ENCODE measurements at regions not wholly inside any gene's neighbourhood (a gene's known extent, or its start where the extent isn't known, plus 50 kb on each side); places are given as distances from the start of the nearest gene placed in this dataset.

DNA sequence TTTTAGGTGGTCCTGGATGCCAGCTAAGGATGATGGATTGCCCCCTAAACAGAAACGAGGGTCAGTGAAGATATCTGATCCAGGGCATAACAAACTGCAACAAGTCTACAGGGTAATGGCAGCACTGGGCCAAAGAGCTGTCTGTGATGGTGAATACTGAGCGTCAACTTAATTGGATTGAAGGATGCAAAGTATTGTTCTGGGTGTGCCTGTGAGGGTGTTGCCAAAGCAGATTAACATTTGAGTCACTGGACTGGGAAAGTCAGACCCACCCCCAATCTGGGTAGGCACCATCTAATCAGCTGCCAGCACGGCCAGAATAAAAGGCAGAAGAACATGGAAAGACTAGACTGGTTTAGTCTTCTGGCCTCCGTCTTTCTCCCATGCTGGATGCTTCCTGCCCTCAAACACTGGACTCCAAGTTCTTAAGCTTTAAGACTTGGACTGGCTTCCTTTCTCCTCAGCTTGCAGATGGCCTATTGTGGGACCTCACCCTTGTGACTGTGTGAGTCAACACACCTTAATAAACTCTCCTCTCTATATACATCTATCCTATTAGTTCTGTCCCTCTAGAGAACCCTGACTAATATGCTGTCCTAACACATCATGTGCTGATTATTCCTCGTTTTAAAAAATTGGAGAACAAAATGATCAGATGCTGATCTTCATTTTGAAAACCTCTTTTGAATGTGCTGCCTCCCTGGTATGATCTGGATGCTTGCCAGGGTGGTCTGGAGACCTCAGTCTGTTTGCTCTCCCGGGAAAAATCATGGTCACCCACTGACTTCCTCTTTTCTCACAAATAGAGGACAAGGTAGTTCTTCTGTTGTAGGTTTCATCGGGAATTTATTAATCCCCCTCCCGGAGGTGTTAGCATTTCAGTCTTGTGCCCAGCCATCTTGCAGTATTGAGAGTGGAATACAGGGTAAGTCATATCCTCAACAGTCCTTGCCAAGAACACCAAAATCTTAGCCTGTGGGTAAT is 234.7 kb downstream of the SETD4 start:
- Mint-ChIP-seq H3K9me3 (no peaks in the 10 kb centered on the region), H3K4me1 (peaks cover 2 to 11% (median 7%) of the 10 kb centered on the region in 3 donors), H3K36me3 (no peaks in the 10 kb centered on the region), H3K27ac (no peak overlapping the region), H3K4me3 (no peak overlapping the region), H3K27me3 (peaks cover 22 to 27% of the 10 kb centered on the region in 2 donors)
- ChIA-PET POLR2A (no interaction called here), CTCF (no interaction called here)
- Histone ChIP-seq H3K4me1 (ENCODE audit: control insufficient read depth in 1 of 2, extremely low read depth in 1 of 2, insufficient read depth in 2 of 2, low read length in 2 of 2) (peaks cover 0 to 3% of the 10 kb centered on the region in 2 experiments), H3K4me3 (ENCODE audit: control insufficient read depth in 1 of 2, extremely low read depth in 1 of 2, low read length in 1 of 2) (no peak overlapping the region), H3K27me3 (replicated peaks in 1 of 2; ENCODE audit: control insufficient read depth in 2 of 2, extremely low read depth in 1 of 2, insufficient read depth in 2 of 2, low read length in 1 of 2) (peaks cover 0 to 10% of the 10 kb centered on the region in 2 experiments), H3K27ac (ENCODE audit: low read length) (no peak overlapping the region), H3K36me3 (ENCODE audit: control insufficient read depth in 2 of 2, extremely low read depth in 1 of 2, insufficient read depth in 1 of 2, low read length in 1 of 2) (no peaks in the 10 kb centered on the region), H3K9me3 (no peaks in the 10 kb centered on the region)
- ATAC-seq (replicated peaks in 1 of 4): no peak
- DNase-seq: no peak
- WGBS (ENCODE audit: insufficient coverage): 54% methylated on average over 3 of the region's 8 CpGs

DNA sequence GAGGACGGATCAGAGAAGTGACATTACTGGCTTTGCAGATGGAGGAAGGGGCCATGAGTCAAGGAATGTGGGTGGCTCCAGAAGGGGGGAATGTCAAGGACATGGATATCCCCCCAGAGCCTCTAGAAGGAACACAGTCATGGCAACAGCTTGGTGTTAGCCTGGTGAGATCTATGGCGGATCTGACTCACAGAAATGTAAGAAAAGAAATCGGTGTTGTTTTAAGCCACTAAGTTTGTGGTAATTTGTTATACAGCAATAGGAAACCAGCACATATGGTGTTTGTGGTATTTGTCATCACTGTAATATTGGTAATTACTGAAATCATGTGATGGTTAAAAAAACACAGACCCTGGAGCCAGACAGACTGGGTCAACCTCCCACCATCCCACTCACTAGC is 236.2 kb downstream of the SETD4 start:
- no peak for DNase-seq
- Histone ChIP-seq H3K27ac (ENCODE audit: low read length) (no peak overlapping the region), H3K36me3 (ENCODE audit: control insufficient read depth in 2 of 2, extremely low read depth in 1 of 2, insufficient read depth in 1 of 2, low read length in 1 of 2) (no peaks in the 10 kb centered on the region), H3K4me3 (ENCODE audit: control insufficient read depth in 1 of 2, extremely low read depth in 1 of 2, low read length in 1 of 2) (no peak overlapping the region), H3K4me1 (ENCODE audit: control insufficient read depth in 1 of 2, extremely low read depth in 1 of 2, insufficient read depth in 2 of 2, low read length in 2 of 2) (no peaks in the 10 kb centered on the region), H3K27me3 (replicated peaks in 1 of 2; ENCODE audit: control insufficient read depth in 2 of 2, extremely low read depth in 1 of 2, insufficient read depth in 2 of 2, low read length in 1 of 2) (peaks cover 0 to 10% of the 10 kb centered on the region in 2 experiments), H3K9me3 (no peaks in the 10 kb centered on the region)
- POLR2A ChIA-PET: no interaction called here
- CTCF ChIA-PET: no interaction called here
- ATAC-seq (replicated peaks in 1 of 4): no peak
- no CpG with 5 or more reads among the region's 3 CpGs for WGBS (ENCODE audit: insufficient coverage)
- Mint-ChIP-seq H3K4me1 (peaks cover 0 to 6% (median 5%) of the 10 kb centered on the region in 3 donors), H3K4me3 (no peak overlapping the region), H3K27me3 (peaks cover 15 to 21% of the 10 kb centered on the region in 2 donors), H3K36me3 (no peaks in the 10 kb centered on the region), H3K9me3 (no peaks in the 10 kb centered on the region), H3K27ac (no peak overlapping the region)

- WGBS (ENCODE audit: insufficient coverage): 65% methylated on average over 8 of the region's 12 CpGs
- H3K36me3 Mint-ChIP-seq: no peaks in the 10 kb centered on the region
- POLR2A ChIA-PET: no interaction called here
- peaks cover 5 to 7% of the 10 kb centered on the region in 2 donors for H3K27me3 Mint-ChIP-seq
- H3K36me3 ChIP-seq (ENCODE audit: control insufficient read depth in 2 of 2, extremely low read depth in 1 of 2, insufficient read depth in 1 of 2, low read length in 1 of 2): no peaks in the 10 kb centered on the region
- H3K4me1 ChIP-seq (ENCODE audit: control insufficient read depth in 1 of 2, extremely low read depth in 1 of 2, insufficient read depth in 2 of 2, low read length in 2 of 2): no peaks in the 10 kb centered on the region
- no peak overlapping the region for H3K27ac ChIP-seq (ENCODE audit: low read length)
- DNase-seq: no peak
- no peaks in the 10 kb centered on the region for H3K9me3 Mint-ChIP-seq
- no peaks in the 10 kb centered on the region for H3K4me1 Mint-ChIP-seq
- H3K9me3 ChIP-seq: no peaks in the 10 kb centered on the region
- no peak overlapping the region for H3K27ac Mint-ChIP-seq
- H3K4me3 ChIP-seq (ENCODE audit: control insufficient read depth in 1 of 2, extremely low read depth in 1 of 2, low read length in 1 of 2): no peak overlapping the region
- no peak for ATAC-seq (replicated peaks in 1 of 4)
- CTCF ChIA-PET: no interaction called here
- H3K27me3 ChIP-seq (replicated peaks in 1 of 2; ENCODE audit: control insufficient read depth in 2 of 2, extremely low read depth in 1 of 2, insufficient read depth in 2 of 2, low read length in 1 of 2): peaks cover 0 to 13% of the 10 kb centered on the region in 2 experiments
- no peak overlapping the region for H3K4me3 Mint-ChIP-seq
These were observed 241.2 kb downstream of the SETD4 start for GRCh38 chr21:35819134-35819533.

DNA sequence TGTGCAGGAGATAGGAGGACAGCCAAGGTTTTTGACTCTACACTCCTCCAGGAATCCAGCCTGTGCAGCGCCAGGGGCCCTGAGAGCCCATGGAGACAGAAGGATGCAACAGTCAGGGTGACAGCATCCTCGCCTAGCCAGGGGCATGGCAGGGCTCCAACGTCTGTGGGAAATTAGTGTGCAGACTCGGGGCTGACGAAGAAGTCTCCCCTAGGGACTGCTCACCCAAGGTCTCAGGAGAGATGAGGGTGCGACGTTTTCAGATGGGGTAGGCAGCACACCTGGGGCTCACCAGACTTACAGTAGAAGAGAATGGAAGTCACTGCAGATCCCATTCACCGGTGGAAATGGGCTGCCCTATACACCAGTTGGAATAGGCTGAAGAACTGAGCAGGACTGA is 241.7 kb downstream of the SETD4 start:
- Mint-ChIP-seq H3K27ac (no peak overlapping the region), H3K9me3 (no peaks in the 10 kb centered on the region), H3K27me3 (peaks cover 0 to 3% of the 10 kb centered on the region in 2 donors), H3K4me1 (no peaks in the 10 kb centered on the region), H3K4me3 (no peak overlapping the region), H3K36me3 (no peaks in the 10 kb centered on the region)
- no peaks in the 10 kb centered on the region for H3K9me3 ChIP-seq
- no peak for ATAC-seq (replicated peaks in 1 of 4)
- H3K27me3 ChIP-seq (replicated peaks in 1 of 2; ENCODE audit: control insufficient read depth in 2 of 2, extremely low read depth in 1 of 2, insufficient read depth in 2 of 2, low read length in 1 of 2): peaks cover 0 to 11% of the 10 kb centered on the region in 2 experiments
- ChIA-PET CTCF (no interaction called here), POLR2A (no interaction called here)
- no peak overlapping the region for H3K4me3 ChIP-seq (ENCODE audit: control insufficient read depth in 1 of 2, extremely low read depth in 1 of 2, low read length in 1 of 2)
- no peaks in the 10 kb centered on the region for H3K4me1 ChIP-seq (ENCODE audit: control insufficient read depth in 1 of 2, extremely low read depth in 1 of 2, insufficient read depth in 2 of 2, low read length in 2 of 2)
- no peak overlapping the region for H3K27ac ChIP-seq (ENCODE audit: low read length)
- 91% methylated on average over 7 of the region's 8 CpGs for WGBS (ENCODE audit: insufficient coverage)
- no peaks in the 10 kb centered on the region for H3K36me3 ChIP-seq (ENCODE audit: control insufficient read depth in 2 of 2, extremely low read depth in 1 of 2, insufficient read depth in 1 of 2, low read length in 1 of 2)
- no peak for DNase-seq

DNA sequence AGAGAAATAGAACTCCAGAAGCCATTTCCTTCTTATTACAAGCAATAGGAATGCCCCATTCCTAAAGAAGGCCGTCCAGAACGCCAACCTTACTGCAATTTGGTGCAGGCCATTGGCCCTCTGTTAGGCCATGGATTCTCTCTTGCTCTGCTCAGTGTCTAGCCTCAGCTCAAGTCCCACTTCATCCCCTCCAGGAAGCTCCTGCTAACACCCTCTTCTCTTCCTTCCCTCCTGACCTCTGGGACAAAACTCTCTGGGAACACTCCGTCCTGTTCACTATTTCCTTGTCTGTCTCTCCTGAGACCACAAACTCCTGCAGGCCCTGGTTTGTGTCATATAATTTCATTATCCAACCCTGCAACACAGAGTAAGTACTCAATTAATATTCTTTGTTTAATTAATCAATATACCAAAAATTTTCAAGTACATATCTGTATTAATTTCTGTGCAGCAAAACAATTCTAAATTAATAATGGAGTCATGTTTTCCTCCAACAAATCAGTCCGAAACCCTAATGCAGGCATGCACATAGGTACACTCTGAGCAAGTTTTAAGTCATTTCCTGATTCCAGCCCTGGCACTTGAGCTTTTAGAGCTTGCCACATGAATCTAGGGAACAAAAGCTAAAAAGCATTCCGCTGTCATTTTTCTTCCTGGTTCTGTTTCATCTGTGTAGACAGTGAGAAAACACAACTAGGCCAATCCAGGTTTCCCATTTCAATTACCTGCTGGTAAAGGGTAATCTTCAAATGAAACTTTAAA is 245.3 kb downstream of the SETD4 start:
- ATAC-seq (replicated peaks in 1 of 4): no peak
- Histone ChIP-seq H3K4me1 (ENCODE audit: control insufficient read depth in 1 of 2, extremely low read depth in 1 of 2, insufficient read depth in 2 of 2, low read length in 2 of 2) (no peaks in the 10 kb centered on the region), H3K9me3 (no peaks in the 10 kb centered on the region), H3K27me3 (replicated peaks in 1 of 2; ENCODE audit: control insufficient read depth in 2 of 2, extremely low read depth in 1 of 2, insufficient read depth in 2 of 2, low read length in 1 of 2) (peaks cover 0 to 7% of the 10 kb centered on the region in 2 experiments), H3K36me3 (ENCODE audit: control insufficient read depth in 2 of 2, extremely low read depth in 1 of 2, insufficient read depth in 1 of 2, low read length in 1 of 2) (no peaks in the 10 kb centered on the region), H3K4me3 (ENCODE audit: control insufficient read depth in 1 of 2, extremely low read depth in 1 of 2, low read length in 1 of 2) (no peak overlapping the region), H3K27ac (ENCODE audit: low read length) (no peak overlapping the region)
- Mint-ChIP-seq H3K36me3 (no peaks in the 10 kb centered on the region), H3K9me3 (no peaks in the 10 kb centered on the region), H3K4me1 (no peaks in the 10 kb centered on the region), H3K27me3 (peaks cover 0 to 3% of the 10 kb centered on the region in 2 donors), H3K4me3 (no peak overlapping the region), H3K27ac (no peak overlapping the region)
- WGBS (ENCODE audit: insufficient coverage): 70% methylated on average over 4 of the region's 5 CpGs
- ChIA-PET POLR2A (no interaction called here), CTCF (interaction anchor here in 1 of 2 donors (0.7 kb wide), 1 partner anchor 40 kb away, joined by 3 read pairs; no protein-coding TSS in a partner anchor)
- DNase-seq: no peak

DNA sequence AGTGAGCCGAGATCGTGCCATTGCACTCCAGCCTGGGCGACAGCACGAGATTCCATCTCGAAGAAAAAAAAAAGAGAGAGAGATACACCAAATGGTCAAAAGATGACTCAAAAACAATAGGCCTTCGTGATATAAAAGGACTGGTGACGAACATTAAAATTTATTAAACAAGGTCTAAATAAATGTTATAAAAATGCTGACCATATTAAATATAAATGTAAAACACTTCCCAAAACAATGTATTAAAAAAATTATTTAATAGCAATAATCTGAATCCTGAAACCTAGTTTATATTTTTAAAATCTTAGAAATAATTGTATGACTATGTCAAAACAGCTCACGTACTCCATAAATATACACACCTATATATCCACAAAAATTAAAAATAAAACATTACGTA is 247.6 kb downstream of the SETD4 start:
- Mint-ChIP-seq H3K4me3 (no peak overlapping the region), H3K36me3 (no peaks in the 10 kb centered on the region), H3K27me3 (peaks cover 0 to 3% of the 10 kb centered on the region in 2 donors), H3K27ac (no peak overlapping the region), H3K4me1 (no peaks in the 10 kb centered on the region), H3K9me3 (no peaks in the 10 kb centered on the region)
- ATAC-seq (replicated peaks in 1 of 4) (no peak), DNase-seq (no peak)
- Histone ChIP-seq H3K4me1 (ENCODE audit: control insufficient read depth in 1 of 2, extremely low read depth in 1 of 2, insufficient read depth in 2 of 2, low read length in 2 of 2) (no peaks in the 10 kb centered on the region), H3K9me3 (no peaks in the 10 kb centered on the region), H3K27me3 (replicated peaks in 1 of 2; ENCODE audit: control insufficient read depth in 2 of 2, extremely low read depth in 1 of 2, insufficient read depth in 2 of 2, low read length in 1 of 2) (peaks cover 0 to 1% of the 10 kb centered on the region in 2 experiments), H3K36me3 (ENCODE audit: control insufficient read depth in 2 of 2, extremely low read depth in 1 of 2, insufficient read depth in 1 of 2, low read length in 1 of 2) (no peaks in the 10 kb centered on the region), H3K27ac (ENCODE audit: low read length) (no peak overlapping the region), H3K4me3 (ENCODE audit: control insufficient read depth in 1 of 2, extremely low read depth in 1 of 2, low read length in 1 of 2) (no peak overlapping the region)
- POLR2A ChIA-PET: no interaction called here
- CTCF ChIA-PET: no interaction called here
- WGBS (ENCODE audit: insufficient coverage): 90% methylated on average over 5 of the region's 9 CpGs
